IPS-18c (cell line): ENCODE measurements at regions not wholly inside any gene's neighbourhood (a gene's known extent, or its start where the extent isn't known, plus 50 kb on each side); places are given as distances from the start of the nearest gene placed in this dataset.

Source experiments
- H3K4me3 ChIP-seq: 2 replicates; pipeline ENCODE4 v1.7.0; 2013; ENCODE audit warnings: low read depth, mild to moderate bottlenecking, low read length, moderate library complexity; ENCODE audit not compliant: insufficient read depth
- H3K9me3 ChIP-seq: one replicate; pipeline ENCODE4 v1.6.1; 2013; ENCODE audit warnings: mild to moderate bottlenecking, low read length, moderate library complexity; ENCODE audit not compliant: control insufficient read depth, insufficient read depth

DNA sequence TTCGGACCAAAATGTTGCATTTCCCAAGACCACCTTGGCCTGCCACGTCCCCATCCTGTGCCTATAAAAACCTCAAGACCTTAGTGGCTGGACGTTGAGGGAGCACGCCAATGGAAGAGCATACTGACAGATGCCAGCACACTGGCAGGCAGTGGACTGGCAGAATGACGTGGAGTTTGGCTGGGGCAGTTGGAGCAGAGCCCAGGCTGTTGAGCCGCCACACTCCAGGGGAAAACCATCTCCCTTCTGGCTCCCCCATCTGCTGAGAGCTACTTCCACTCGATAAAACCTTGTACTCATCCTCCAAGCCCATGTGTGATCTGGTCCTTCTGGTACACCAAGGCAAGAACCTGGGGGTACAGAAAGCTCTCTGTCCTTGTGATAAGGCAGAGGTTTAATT is 494.1 kb downstream of the CDH11 start:
- no peak overlapping the region; the same call in 1 of the 2 replicates for H3K4me3 ChIP-seq
- peaks cover 2% of the 10 kb centered on the region for H3K9me3 ChIP-seq

GRCh38 chr16:64627288-64627687 is 494.6 kb downstream of the CDH11 start:
- Histone ChIP-seq H3K9me3 (peaks cover 2% of the 10 kb centered on the region), H3K4me3 (no peak overlapping the region)

- Histone ChIP-seq H3K4me3 (no peak overlapping the region), H3K9me3 (peaks cover 2% of the 10 kb centered on the region)
Observed at GRCh38 chr16:64626776-64627175, 495.1 kb downstream of the CDH11 start.

DNA sequence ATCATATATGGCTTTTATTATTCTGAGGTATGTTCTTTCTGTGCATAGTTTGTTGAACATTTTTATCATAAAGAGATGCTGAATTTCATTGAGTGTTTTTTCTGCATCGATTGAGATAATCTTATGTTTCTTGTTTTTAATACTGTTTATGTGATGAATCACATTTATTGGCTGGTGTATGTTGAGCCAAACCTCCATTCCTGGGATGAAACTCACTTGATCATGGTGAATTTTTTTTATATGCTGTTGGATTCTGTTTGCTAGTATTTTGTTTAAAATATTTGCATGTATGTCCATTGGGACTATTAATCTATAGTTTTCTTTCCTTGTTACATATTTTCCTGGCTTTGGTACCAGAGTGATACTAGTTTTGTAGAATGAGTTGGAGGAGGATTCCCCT is 500.2 kb downstream of the CDH11 start:
- Histone ChIP-seq H3K4me3 (no peak overlapping the region), H3K9me3 (no peaks in the 10 kb centered on the region)

DNA sequence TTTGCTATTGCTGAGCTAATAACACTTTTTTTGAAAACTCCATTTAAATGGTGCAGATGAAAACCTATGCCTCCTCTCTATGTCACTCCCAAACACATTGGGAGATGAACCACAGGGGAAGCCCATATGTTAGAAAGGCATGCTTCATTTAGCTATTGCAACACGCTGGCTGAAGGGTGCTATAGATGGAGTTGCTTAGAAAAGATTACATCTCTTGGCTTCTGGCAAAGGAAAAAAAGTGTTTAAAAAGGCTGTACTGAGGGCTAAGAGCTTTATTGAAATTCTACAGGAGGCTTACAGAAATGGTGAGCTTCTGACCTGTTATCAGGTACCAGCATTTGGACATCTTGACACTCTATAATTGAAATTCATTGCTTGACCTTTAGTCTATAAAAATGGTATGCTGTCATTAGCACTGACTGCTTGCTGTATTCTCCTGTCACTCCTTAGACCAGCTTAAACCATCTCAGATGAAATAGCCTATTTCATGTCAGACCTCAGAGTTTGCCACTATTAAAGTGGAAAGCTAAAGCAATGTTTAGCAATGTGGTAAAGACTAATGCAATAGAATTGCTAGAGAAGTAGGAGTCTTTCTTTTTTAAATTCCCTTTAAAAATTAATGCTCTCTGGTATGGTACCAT is 503.9 kb downstream of the CDH11 start:
- H3K9me3 ChIP-seq = no peaks in the 10 kb centered on the region
- H3K4me3 ChIP-seq = no peak overlapping the region

DNA sequence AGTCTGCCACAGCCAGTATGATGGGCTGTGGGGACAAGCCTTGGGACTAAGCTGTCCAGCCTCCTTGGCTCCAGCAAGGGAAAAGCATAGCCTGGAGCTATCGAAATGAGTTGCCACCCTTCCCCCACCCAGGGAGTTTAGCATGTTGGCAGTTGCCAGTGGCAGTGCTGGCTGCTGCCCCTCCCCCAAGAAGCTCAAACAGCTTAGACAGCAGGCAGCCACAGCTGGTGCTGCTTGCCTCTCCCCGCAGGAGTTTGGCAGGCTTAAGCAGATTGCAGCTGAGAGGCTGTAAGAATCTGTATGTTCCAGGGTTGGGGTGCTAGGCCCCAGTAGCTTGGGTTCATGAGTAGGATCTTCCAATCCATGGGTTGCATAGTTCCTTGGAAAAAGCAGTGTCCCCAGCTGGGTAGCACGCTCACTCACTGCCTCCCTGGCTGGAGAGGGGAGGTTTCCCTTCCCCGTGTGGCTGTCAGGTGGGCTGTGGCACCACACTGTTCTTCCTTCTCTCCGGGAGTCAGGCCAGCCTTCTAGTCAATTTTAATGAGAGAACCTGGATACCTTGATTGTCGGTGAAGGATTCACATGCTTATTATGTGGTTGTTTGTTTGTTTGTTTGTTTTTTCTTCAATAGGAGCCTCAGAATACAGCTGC is 506.1 kb downstream of the CDH11 start:
- no peaks in the 10 kb centered on the region for H3K9me3 ChIP-seq
- H3K4me3 ChIP-seq = no peak overlapping the region

- no peaks in the 10 kb centered on the region for H3K9me3 ChIP-seq
- no peak overlapping the region for H3K4me3 ChIP-seq
Observed at GRCh38 chr16:64596196-64596595, 525.7 kb downstream of the CDH11 start.

DNA sequence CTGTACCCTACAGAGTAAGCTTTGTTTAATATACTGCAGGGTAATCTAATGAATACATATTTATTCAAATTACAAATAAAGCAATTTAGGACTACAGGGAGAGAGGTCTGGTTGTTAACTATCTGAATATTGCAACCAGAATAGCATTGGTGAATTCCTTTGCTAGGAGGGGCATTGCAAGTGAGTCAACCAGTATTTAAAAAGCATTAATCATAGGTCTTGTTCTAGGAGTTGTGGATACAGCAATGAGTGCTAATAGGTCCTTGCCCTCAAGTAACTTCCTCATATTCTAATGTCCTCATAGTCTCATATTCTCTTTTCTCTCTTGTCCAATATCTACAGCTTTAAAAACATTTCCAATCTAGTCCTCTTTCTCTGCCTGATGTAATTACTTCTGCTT is 531.4 kb downstream of the CDH11 start:
- no peaks in the 10 kb centered on the region for H3K9me3 ChIP-seq
- H3K4me3 ChIP-seq = no peak overlapping the region

- Histone ChIP-seq H3K4me3 (no peak overlapping the region), H3K9me3 (no peaks in the 10 kb centered on the region)
Observed at GRCh38 chr16:64589836-64590235, 532.0 kb downstream of the CDH11 start.

DNA sequence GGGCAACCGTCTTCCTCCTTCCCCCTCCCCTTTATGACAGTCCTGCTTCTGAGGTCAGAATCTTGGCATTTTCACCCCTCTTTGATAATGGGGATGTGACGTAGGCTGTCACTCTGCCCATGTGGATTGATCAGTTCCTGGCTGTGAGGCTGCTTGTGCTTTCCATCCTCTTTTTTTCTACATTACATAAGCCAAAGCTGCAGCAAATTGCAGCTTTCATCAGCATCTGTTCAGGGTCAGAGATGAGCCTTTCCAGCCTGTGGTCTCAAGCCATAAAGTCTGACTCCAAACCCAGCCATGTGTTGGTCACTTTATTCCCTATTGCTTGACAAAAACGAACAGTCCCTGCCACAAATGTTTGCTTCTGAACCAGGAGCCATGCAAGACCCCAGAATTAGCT is 535.1 kb downstream of the CDH11 start:
- Histone ChIP-seq H3K9me3 (no peaks in the 10 kb centered on the region), H3K4me3 (no peak overlapping the region)

DNA sequence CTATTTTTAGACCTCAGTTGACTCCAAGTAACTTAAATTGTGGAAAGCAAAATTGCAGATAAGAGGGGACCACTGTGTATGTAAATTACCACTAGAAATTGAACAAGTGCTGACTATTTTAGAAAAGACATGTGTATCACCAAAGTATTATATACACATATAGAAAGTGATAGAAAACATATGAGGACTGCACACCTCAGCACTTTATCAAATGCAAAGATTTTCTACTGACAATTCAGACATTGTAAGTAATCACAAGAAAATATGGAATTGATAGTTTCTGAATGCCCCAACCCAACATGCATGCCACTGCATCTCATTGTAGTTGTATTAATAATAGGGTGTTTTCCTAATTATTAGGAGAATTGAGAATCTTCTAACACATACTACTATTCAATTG is 536.5 kb downstream of the CDH11 start:
- no peak overlapping the region for H3K4me3 ChIP-seq
- H3K9me3 ChIP-seq = no peaks in the 10 kb centered on the region

DNA sequence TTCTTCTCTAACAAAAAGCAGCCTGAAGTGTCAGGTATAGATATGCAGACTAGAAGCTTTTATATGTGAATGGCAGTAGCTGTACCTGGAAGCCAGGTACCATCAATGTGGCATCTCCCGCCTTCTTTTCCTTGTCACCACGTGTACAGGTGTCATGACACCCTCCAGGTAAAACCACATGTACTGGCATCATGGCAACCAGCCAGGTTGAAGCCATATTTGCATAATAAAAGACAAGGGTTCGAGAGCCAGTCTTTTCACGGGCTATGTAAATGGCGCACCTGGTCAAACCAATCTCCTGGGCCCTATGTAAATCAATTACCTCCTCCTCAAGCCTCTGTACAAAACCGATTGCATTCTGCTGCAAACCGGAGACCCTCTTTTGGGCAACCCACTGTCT is 541.3 kb downstream of the CDH11 start:
- H3K4me3 ChIP-seq = no peak overlapping the region
- H3K9me3 ChIP-seq = no peaks in the 10 kb centered on the region

GRCh38 chr16:64579712-64580111 is 542.2 kb downstream of the CDH11 start:
- Histone ChIP-seq H3K4me3 (no peak overlapping the region), H3K9me3 (no peaks in the 10 kb centered on the region)

DNA sequence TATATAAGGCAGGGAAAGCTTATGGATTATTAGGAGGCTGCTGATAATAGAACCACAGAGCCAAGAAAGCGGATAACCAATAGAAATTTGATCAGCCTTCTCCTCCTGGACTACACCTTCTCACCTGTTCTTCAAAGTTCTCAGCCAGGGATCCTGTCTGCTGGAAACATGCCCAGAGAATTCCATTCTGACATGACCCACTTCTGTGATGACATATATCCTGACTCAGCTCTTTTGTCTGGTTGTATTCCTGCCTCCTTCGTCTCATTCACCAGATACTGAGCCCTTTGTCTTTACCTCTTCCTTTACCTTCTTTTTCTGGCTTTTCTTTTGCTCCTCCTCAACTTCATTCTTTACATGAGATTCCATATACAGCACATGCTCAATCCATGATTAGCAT is 576.1 kb downstream of the CDH11 start:
- H3K4me3 ChIP-seq = no peak overlapping the region
- H3K9me3 ChIP-seq = no peaks in the 10 kb centered on the region

DNA sequence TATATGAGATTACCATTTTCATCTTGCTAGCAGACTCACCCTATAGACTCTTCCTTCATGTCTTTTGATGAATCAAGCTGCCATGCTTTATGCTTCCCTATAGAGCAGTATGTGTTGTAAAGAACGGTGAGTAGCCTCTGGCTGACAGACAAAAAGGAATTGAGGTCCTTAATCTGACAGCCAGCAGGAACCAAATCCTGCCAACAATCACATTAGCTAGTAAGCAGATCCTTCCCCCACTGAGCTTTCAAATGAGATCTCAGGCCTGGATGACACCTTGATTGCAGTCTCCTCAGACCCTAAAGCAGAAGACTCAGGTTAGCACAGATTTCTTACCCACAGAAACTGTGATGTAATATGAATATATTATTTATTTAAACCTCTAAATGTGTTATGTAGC is 577.0 kb downstream of the CDH11 start:
- H3K9me3 ChIP-seq = no peaks in the 10 kb centered on the region
- no peak overlapping the region for H3K4me3 ChIP-seq

GRCh38 chr16:64543441-64543840 is 578.4 kb downstream of the CDH11 start:
- Histone ChIP-seq H3K4me3 (no peak overlapping the region), H3K9me3 (no peaks in the 10 kb centered on the region)

DNA sequence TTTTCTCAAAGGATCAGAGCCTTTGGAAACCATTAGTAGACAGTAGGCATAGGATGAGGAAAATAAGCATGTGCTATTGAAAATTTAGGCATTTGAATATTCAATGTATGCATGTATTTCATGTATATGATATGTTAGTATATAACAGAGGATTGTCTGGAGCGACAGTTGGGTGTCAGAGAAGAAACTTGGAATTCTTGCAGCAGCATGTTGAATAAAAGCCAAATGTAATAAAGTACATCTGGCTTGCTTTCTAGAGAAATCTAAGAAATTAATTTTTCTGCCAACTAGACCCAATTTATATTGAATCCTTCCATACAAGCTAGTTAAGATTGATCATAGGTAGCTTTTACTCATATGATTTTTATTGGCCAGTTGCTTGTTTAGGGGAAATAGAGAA is 578.8 kb downstream of the CDH11 start:
- Histone ChIP-seq H3K4me3 (no peak overlapping the region), H3K9me3 (no peaks in the 10 kb centered on the region)

- H3K9me3 ChIP-seq = no peaks in the 10 kb centered on the region
Observed at GRCh38 chr16:64542152-64542551, 579.7 kb downstream of the CDH11 start.

GRCh38 chr16:64541621-64542020 is 580.2 kb downstream of the CDH11 start:
- Histone ChIP-seq H3K4me3 (no peak overlapping the region), H3K9me3 (no peaks in the 10 kb centered on the region)

More at GRCh38 chr16:64542152-64542551, 579.7 kb downstream of the CDH11 start:
- no peak overlapping the region for H3K4me3 ChIP-seq
